T-helper 17 cell (primary cell): ENCODE measurements at regions not wholly inside any gene's neighbourhood (a gene's known extent, or its start where the extent isn't known, plus 50 kb on each side); places are given as distances from the start of the nearest gene placed in this dataset.

Experiments
- ATAC-seq: fragments of 150-1000 bp; cut with Tn5 transposase; 2 replicates; pipeline ENCODE4 v1.10.0; 2021; ENCODE audit warnings: mild to moderate bottlenecking, moderate library complexity
- DNase-seq, 3 donors: peaks; one replicate each; pipeline versions ENCODE4 v3.0.0 to v3.0.0-alpha.2; 2020 to 2021
- H3K9me3 ChIP-seq: one replicate; pipeline ENCODE4 v1.7.0; 2013; ENCODE audit warnings: low read length, mild to moderate bottlenecking; ENCODE audit not compliant: control insufficient read depth, poor library complexity, severe bottlenecking
- H3K27ac Mint-ChIP-seq: one replicate; pipeline ENCODE4 v1.8.0; 2022; ENCODE audit warnings: mild to moderate bottlenecking, moderate library complexity, mixed read lengths
- H3K27me3 Mint-ChIP-seq: one replicate; pipeline ENCODE4 v1.8.0; 2022; ENCODE audit warnings: mixed read lengths
- H3K36me3 Mint-ChIP-seq: one replicate; pipeline ENCODE4 v1.8.0; 2022; ENCODE audit warnings: low read depth, mixed read lengths
- H3K4me1 Mint-ChIP-seq: one replicate; pipeline ENCODE4 v1.8.0; 2022; ENCODE audit warnings: mild to moderate bottlenecking, mixed read lengths
- H3K4me3 Mint-ChIP-seq: one replicate; pipeline ENCODE4 v1.8.0; 2022; ENCODE audit warnings: mild to moderate bottlenecking, moderate library complexity, mixed read lengths

DNA sequence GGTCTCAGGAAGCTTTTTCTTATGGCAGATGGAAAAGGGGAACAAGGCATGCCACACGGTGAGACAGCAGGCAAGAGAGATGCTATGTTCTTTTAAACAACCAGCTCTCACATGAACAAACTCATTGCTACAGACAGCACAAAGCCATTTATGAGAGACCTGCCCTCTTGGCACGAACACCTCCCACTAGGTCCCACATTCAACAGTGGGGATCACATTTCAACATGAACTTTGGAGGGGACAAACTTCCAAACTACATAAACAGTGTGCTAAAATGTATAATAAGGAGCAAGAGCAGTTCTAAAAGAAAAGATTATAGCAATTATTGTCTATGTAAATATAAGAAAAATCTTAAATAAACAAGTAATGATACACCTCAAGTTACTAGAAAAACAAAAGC, 391.8 kb upstream of the CPXCR1 start:
- H3K36me3 Mint-ChIP-seq: no peaks in the 10 kb centered on the region

GRCh38 chrX:88366314-88366713, 380.7 kb upstream of the CPXCR1 start:
- H3K27me3 Mint-ChIP-seq: no peaks in the 10 kb centered on the region
- peaks cover 2% of the 10 kb centered on the region for H3K9me3 ChIP-seq
- ATAC-seq (no peak), DNase-seq (no peak)
- H3K4me3 Mint-ChIP-seq: no peak overlapping the region
- H3K27ac Mint-ChIP-seq: no peak overlapping the region
- H3K4me1 Mint-ChIP-seq: no peaks in the 10 kb centered on the region
- no peaks in the 10 kb centered on the region for H3K36me3 Mint-ChIP-seq

More for the DNA sequence above, 391.8 kb upstream of the CPXCR1 start:
- H3K27ac Mint-ChIP-seq: no peak overlapping the region
- ATAC-seq (no peak), DNase-seq (no peak)
- no peaks in the 10 kb centered on the region for H3K9me3 ChIP-seq
- no peak overlapping the region for H3K4me3 Mint-ChIP-seq
- no peaks in the 10 kb centered on the region for H3K4me1 Mint-ChIP-seq
- no peaks in the 10 kb centered on the region for H3K27me3 Mint-ChIP-seq

DNA sequence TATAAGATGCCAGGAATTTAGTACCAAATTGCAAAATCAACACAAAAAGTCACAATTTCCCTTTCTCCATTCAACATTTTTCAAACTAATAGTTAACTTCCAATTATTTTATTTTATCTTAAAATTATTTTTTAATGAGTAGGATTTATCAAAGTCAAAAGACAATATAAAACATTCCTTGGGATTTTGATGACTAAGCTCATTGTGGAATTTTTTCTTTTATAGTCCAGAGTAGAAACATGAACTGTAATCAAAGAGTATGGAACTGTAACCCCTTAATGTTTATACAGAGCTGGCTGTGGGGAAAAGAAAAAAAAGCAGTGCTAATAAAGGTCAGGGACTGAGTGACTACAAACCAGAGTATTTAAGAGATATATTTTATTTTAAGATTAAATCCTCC, 368.6 kb upstream of the CPXCR1 start:
- Mint-ChIP-seq H3K36me3 (no peaks in the 10 kb centered on the region), H3K27ac (no peak overlapping the region), H3K27me3 (no peaks in the 10 kb centered on the region), H3K4me3 (no peak overlapping the region), H3K4me1 (no peaks in the 10 kb centered on the region)
- H3K9me3 ChIP-seq: no peaks in the 10 kb centered on the region
- DNase-seq (no peak), ATAC-seq (no peak)

GRCh38 chrX:88397551-88397950, 349.5 kb upstream of the CPXCR1 start:
- no peak overlapping the region for H3K4me3 Mint-ChIP-seq
- ATAC-seq (no peak), DNase-seq (no peak)
- no peaks in the 10 kb centered on the region for H3K4me1 Mint-ChIP-seq
- no peaks in the 10 kb centered on the region for H3K36me3 Mint-ChIP-seq
- no peaks in the 10 kb centered on the region for H3K27me3 Mint-ChIP-seq
- H3K27ac Mint-ChIP-seq: no peak overlapping the region
- H3K9me3 ChIP-seq: no peaks in the 10 kb centered on the region

- ATAC-seq (no peak), DNase-seq (no peak)
- no peak overlapping the region for H3K4me3 Mint-ChIP-seq
- H3K9me3 ChIP-seq: no peaks in the 10 kb centered on the region
- H3K4me1 Mint-ChIP-seq: no peaks in the 10 kb centered on the region
- no peak overlapping the region for H3K27ac Mint-ChIP-seq
- no peaks in the 10 kb centered on the region for H3K36me3 Mint-ChIP-seq
- H3K27me3 Mint-ChIP-seq: no peaks in the 10 kb centered on the region
Measured at GRCh38 chrX:88416002-88416401, 331.0 kb upstream of the CPXCR1 start.

DNA sequence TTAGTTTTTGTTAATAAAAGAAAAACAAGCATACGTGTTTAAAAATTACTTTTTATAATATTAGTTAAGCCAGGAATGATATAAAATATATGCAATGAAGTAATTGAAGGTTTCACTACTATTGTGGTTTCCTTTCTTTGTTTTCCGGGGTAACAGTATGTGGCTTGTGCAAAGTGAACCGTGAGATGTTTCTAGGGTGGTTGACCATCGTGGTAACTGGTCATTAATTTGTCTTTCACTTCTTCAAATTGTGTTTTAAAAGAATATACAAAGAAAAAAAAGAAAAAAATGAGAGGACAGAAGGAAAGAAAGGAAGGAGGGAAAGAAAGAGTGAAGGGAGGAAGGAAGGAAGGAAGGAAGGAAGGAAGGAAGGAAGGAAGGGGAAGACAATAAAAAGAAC, 330.1 kb upstream of the CPXCR1 start:
- H3K4me1 Mint-ChIP-seq: no peaks in the 10 kb centered on the region
- ATAC-seq: no peak
- H3K4me3 Mint-ChIP-seq: no peak overlapping the region
- H3K27ac Mint-ChIP-seq: no peak overlapping the region
- H3K9me3 ChIP-seq: no peaks in the 10 kb centered on the region
- no peaks in the 10 kb centered on the region for H3K27me3 Mint-ChIP-seq
- no peak for DNase-seq
- H3K36me3 Mint-ChIP-seq: no peaks in the 10 kb centered on the region

DNA sequence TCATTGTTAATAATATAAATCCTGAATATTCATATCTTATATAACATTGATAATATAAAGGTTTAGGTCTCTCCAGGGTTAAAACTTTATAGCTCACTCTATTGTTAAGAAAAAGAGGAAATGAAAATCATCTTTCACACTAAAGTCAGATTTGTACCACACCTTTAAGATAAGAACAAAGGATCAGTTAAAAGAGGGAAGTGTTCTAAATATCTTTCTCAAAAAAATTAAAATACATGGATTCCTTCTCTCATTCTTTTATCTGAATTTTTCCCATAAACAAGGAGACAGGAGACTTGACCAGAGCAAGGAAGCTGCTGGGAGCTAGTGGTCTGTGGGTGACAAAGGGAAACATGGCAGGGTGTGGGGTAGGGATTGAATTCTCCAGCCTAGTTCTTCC, 323.0 kb upstream of the CPXCR1 start:
- no peaks in the 10 kb centered on the region for H3K4me1 Mint-ChIP-seq
- ATAC-seq (no peak), DNase-seq (no peak)
- no peaks in the 10 kb centered on the region for H3K9me3 ChIP-seq
- no peaks in the 10 kb centered on the region for H3K36me3 Mint-ChIP-seq
- no peak overlapping the region for H3K27ac Mint-ChIP-seq
- no peaks in the 10 kb centered on the region for H3K27me3 Mint-ChIP-seq
- no peak overlapping the region for H3K4me3 Mint-ChIP-seq

DNA sequence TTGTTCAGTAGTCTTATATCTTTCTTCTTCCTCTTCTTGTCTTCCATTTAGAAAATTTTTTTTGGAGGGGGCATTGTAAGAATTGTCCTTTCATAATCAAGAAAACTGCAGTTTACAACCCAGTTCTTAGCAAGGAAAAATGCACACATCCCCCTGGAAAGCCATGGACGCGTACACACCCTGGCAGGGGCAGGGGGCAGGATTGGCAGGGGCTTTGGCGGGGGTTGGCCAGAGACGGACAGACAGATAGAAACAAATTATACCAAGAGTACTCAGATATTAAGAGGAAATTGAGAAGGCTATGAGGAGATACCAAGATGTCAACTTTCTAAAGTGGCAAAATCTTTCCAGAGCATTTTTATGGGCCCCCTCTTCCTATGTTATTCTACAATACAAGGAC, 322.5 kb upstream of the CPXCR1 start:
- no peaks in the 10 kb centered on the region for H3K27me3 Mint-ChIP-seq
- no peak overlapping the region for H3K4me3 Mint-ChIP-seq
- no peaks in the 10 kb centered on the region for H3K36me3 Mint-ChIP-seq
- DNase-seq (no peak), ATAC-seq (no peak)
- H3K9me3 ChIP-seq: no peaks in the 10 kb centered on the region
- H3K4me1 Mint-ChIP-seq: no peaks in the 10 kb centered on the region
- H3K27ac Mint-ChIP-seq: no peak overlapping the region

GRCh38 chrX:88425739-88426138, 321.3 kb upstream of the CPXCR1 start:
- no peak overlapping the region for H3K4me3 Mint-ChIP-seq
- ATAC-seq (no peak), DNase-seq (no peak)
- H3K9me3 ChIP-seq: no peaks in the 10 kb centered on the region
- no peaks in the 10 kb centered on the region for H3K36me3 Mint-ChIP-seq
- H3K4me1 Mint-ChIP-seq: no peaks in the 10 kb centered on the region
- no peaks in the 10 kb centered on the region for H3K27me3 Mint-ChIP-seq
- H3K27ac Mint-ChIP-seq: no peak overlapping the region

GRCh38 chrX:88437563-88437962, 309.5 kb upstream of the CPXCR1 start:
- DNase-seq (no peak), ATAC-seq (no peak)
- H3K27me3 Mint-ChIP-seq: no peaks in the 10 kb centered on the region
- H3K4me1 Mint-ChIP-seq: no peaks in the 10 kb centered on the region
- no peak overlapping the region for H3K4me3 Mint-ChIP-seq
- no peaks in the 10 kb centered on the region for H3K36me3 Mint-ChIP-seq
- H3K9me3 ChIP-seq: no peaks in the 10 kb centered on the region
- no peak overlapping the region for H3K27ac Mint-ChIP-seq

DNA sequence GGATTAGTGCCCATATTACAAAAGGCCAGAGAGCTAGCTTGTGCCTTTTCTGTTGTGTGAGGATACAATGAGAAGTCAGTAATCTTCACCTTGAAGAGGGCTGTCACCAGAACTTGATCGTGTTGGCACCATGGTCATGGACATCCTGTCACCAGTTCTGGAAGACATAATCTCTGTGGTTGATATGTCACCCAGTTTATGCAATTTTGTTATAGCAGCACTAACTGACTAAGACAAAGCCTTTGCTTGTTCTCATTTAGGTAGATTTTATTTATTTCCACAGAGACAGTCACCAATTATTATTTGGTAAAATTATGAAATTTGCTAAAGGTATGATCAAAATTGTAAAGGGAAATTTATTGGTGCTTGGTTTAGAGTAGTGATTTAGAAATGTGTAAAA, 308.8 kb upstream of the CPXCR1 start:
- H3K9me3 ChIP-seq: no peaks in the 10 kb centered on the region
- no peak for DNase-seq
- Mint-ChIP-seq H3K36me3 (no peaks in the 10 kb centered on the region), H3K4me3 (no peak overlapping the region), H3K27me3 (no peaks in the 10 kb centered on the region), H3K27ac (no peak overlapping the region), H3K4me1 (no peaks in the 10 kb centered on the region)
- ATAC-seq: no peak

GRCh38 chrX:88439935-88440334, 307.1 kb upstream of the CPXCR1 start:
- H3K9me3 ChIP-seq: no peaks in the 10 kb centered on the region
- no peak for ATAC-seq
- DNase-seq: no peak
- no peak overlapping the region for H3K27ac Mint-ChIP-seq
- H3K27me3 Mint-ChIP-seq: no peaks in the 10 kb centered on the region
- no peaks in the 10 kb centered on the region for H3K36me3 Mint-ChIP-seq
- H3K4me3 Mint-ChIP-seq: no peak overlapping the region
- H3K4me1 Mint-ChIP-seq: no peaks in the 10 kb centered on the region
